HEK293T (cell line): ENCODE measurements at regions not wholly inside any gene's neighbourhood (a gene's known extent, or its start where the extent isn't known, plus 50 kb on each side); places are given as distances from the start of the nearest gene placed in this dataset.

Experiments used
- CTCF ChIA-PET: fragments of 350-600 bp; formaldehyde crosslinking; extraction: SDS; loops from one replicate; lab custom pipeline; 2021; ENCODE audit warnings: antibody characterized with exemption, inconsistent platforms; lab: Yijun Ruan, JAX
- POLR2A ChIA-PET: fragments of 350-600 bp; formaldehyde crosslinking; extraction: SDS; loops from one replicate; lab custom pipeline; 2020; ENCODE audit warnings: antibody characterized with exemption, inconsistent platforms; lab: Yijun Ruan, JAX
- DNase-seq: peaks from one replicate; pipeline ENCODE4 v3.0.0; 2012; ENCODE audit warnings: mixed read lengths; ENCODE audit errors: extremely low spot score
- ARNT ChIP-seq: fragments of 450-650 bp; IDR thresholded peaks from 2 replicates; pipeline ENCODE4 v1.6.1; 2017; ENCODE audit warnings: mild to moderate bottlenecking
- BHLHE40 ChIP-seq: fragments of 450-650 bp; IDR thresholded peaks from 2 replicates; pipeline ENCODE4 v1.6.1; 2016; ENCODE audit warnings: mild to moderate bottlenecking, moderate library complexity, borderline replicate concordance
- CTBP1 ChIP-seq: fragments of 450-650 bp; IDR thresholded peaks from 2 replicates; pipeline ENCODE4 v1.6.1; 2016; ENCODE audit warnings: borderline replicate concordance
- ELF4 ChIP-seq: fragments of 450-650 bp; IDR thresholded peaks from 2 replicates; pipeline ENCODE4 v1.6.1; 2017; ENCODE audit warnings: antibody characterized with exemption
- FOXA1 ChIP-seq: fragments of 450-650 bp; IDR thresholded peaks from 2 replicates; pipeline ENCODE4 v1.6.1; 2016; ENCODE audit warnings: mild to moderate bottlenecking
- FOXK2 ChIP-seq: fragments of 450-650 bp; IDR thresholded peaks from 2 replicates; pipeline ENCODE4 v1.6.1; 2016; ENCODE audit warnings: mild to moderate bottlenecking
- FOXM1 ChIP-seq: fragments of 450-650 bp; IDR thresholded peaks from 2 replicates; pipeline ENCODE4 v1.6.1; 2017; ENCODE audit warnings: mild to moderate bottlenecking, borderline replicate concordance
- HDGF ChIP-seq: fragments of 450-650 bp; IDR thresholded peaks from 2 replicates; pipeline ENCODE4 v1.6.1; 2017; ENCODE audit warnings: antibody characterized with exemption, borderline replicate concordance
- L3MBTL2 ChIP-seq: fragments of 450-650 bp; conservative IDR thresholded peaks from 2 replicates; pipeline ENCODE4 v1.6.1; 2016; ENCODE audit warnings: mild to moderate bottlenecking
- LEF1 ChIP-seq: fragments of 450-650 bp; IDR thresholded peaks from 2 replicates; pipeline ENCODE4 v1.6.1; 2017; ENCODE audit warnings: mild to moderate bottlenecking, borderline replicate concordance
- NFRKB ChIP-seq: fragments of 450-650 bp; IDR thresholded peaks from 2 replicates; pipeline ENCODE4 v1.6.1; 2016; ENCODE audit warnings: mild to moderate bottlenecking, moderate library complexity
- PKNOX1 ChIP-seq: fragments of 450-650 bp; IDR thresholded peaks from 2 replicates; pipeline ENCODE4 v1.6.1; 2016
- SP1 ChIP-seq: fragments of 450-650 bp; IDR thresholded peaks from 2 replicates; pipeline ENCODE4 v1.6.1; 2017
- SUZ12 ChIP-seq: fragments of 450-650 bp; IDR thresholded peaks from 2 replicates; pipeline ENCODE4 v1.6.1; 2016; ENCODE audit warnings: mild to moderate bottlenecking
- TARDBP ChIP-seq: fragments of 450-650 bp; IDR thresholded peaks from 2 replicates; pipeline ENCODE4 v1.6.1; 2016
- ZNF384 ChIP-seq: fragments of 450-650 bp; IDR thresholded peaks from 2 replicates; pipeline ENCODE4 v1.6.1; 2016

GRCh38 chr3:174441588-174442301, 417.4 kb upstream of the NAALADL2 start:
- ChIA-PET POLR2A (interaction anchor here (0.9 to 1.3 kb wide), 6 partner anchors 11 to 272 kb away, joined by 3 to 7 read pairs (median 4); no protein-coding TSS in a partner anchor), CTCF (interaction anchor here (0.7 kb wide), 1 partner anchor 1988 kb away, joined by 4 read pairs; no protein-coding TSS in a partner anchor)
- 0 out of 2 replicates have a peak, but pooled peaks have one; percentile 59 for TF ChIP-seq ZNF384
- no peak for TF ChIP-seq TARDBP
- no peak for TF ChIP-seq BHLHE40
- no peak for DNase-seq

GRCh38 chr3:174442302-174442682, 416.8 kb upstream of the NAALADL2 start:
- TF ChIP-seq BHLHE40 (no peak), FOXM1 (no peak), NFRKB (no peak), LEF1 (no peak), FOXK2 (no peak)
- ChIA-PET POLR2A (no interaction called here), CTCF (no interaction called here)
- DNase-seq = no peak

- TF ChIP-seq BHLHE40 (no peak), PKNOX1 (no peak), FOXA1 (no peak), SUZ12 (no peak), L3MBTL2 (no peak), FOXM1 (no peak), CTBP1 (no peak), SP1 (no peak), HDGF (no peak), ZNF384 (no peak)
- DNase-seq = no peak
- ChIA-PET CTCF (no interaction called here), POLR2A (no interaction called here)
These were observed 414.7 kb upstream of the NAALADL2 start for GRCh38 chr3:174444391-174444790.

GRCh38 chr3:174457758-174458157, 401.4 kb upstream of the NAALADL2 start:
- TF ChIP-seq LEF1 (no peak), PKNOX1 (peak; percentile 43; the same call in 1 of the 2 replicates), NFRKB (no peak)
- POLR2A ChIA-PET = interaction anchor here (1.8 kb wide), 1 partner anchor 16 kb away, joined by 4 read pairs; no protein-coding TSS in a partner anchor
- DNase-seq = no peak
- CTCF ChIA-PET = no interaction called here

GRCh38 chr3:174460831-174461230, 398.3 kb upstream of the NAALADL2 start:
- no peak for DNase-seq
- POLR2A ChIA-PET = interaction anchor here (1.0 kb wide), 1 partner anchor 20 kb away, joined by 4 read pairs; no protein-coding TSS in a partner anchor
- CTCF ChIA-PET = interaction anchor here (0.5 kb wide), 1 partner anchor 8 kb away, joined by 6 read pairs; no protein-coding TSS in a partner anchor
- TF ChIP-seq ELF4 = no peak
- no peak for TF ChIP-seq BHLHE40
- no peak for TF ChIP-seq FOXM1
- TF ChIP-seq ZNF384 = no peak
- no peak for TF ChIP-seq SUZ12
- no peak for TF ChIP-seq CTBP1
- TF ChIP-seq FOXA1 = no peak
- no peak for TF ChIP-seq ARNT
- no peak for TF ChIP-seq PKNOX1
- no peak for TF ChIP-seq LEF1
- no peak for TF ChIP-seq FOXK2
- no peak for TF ChIP-seq NFRKB
- no peak for TF ChIP-seq SP1
- no peak for TF ChIP-seq L3MBTL2
- no peak for TF ChIP-seq HDGF
- no peak for TF ChIP-seq TARDBP

GRCh38 chr3:174462916-174463315, 396.2 kb upstream of the NAALADL2 start:
- ChIA-PET POLR2A (no interaction called here), CTCF (no interaction called here)
- no peak for TF ChIP-seq FOXA1
- no peak for DNase-seq

GRCh38 chr3:174465177-174465576, 394.0 kb upstream of the NAALADL2 start:
- DNase-seq = no peak
- CTCF ChIA-PET = no interaction called here
- POLR2A ChIA-PET = no interaction called here
- TF ChIP-seq ZNF384 = no peak
- no peak for TF ChIP-seq FOXA1
- TF ChIP-seq L3MBTL2 = no peak
- no peak for TF ChIP-seq FOXM1
- no peak for TF ChIP-seq BHLHE40
- no peak for TF ChIP-seq CTBP1
- no peak for TF ChIP-seq FOXK2
- no peak for TF ChIP-seq LEF1
